Pons (tissue), 1 donor: ENCODE measurements at regions not wholly inside any gene's neighbourhood (a gene's known extent, or its start where the extent isn't known, plus 50 kb on each side); places are given as distances from the start of the nearest gene placed in this dataset.
"Not testable (repeated sequence)": the region's sequence is repeated elsewhere in the genome, so short reads cannot be mapped to it uniquely, and the experiment has no call there.

Source experiments
- DNase-seq: peaks from one replicate; pipeline ENCODE4 v3.0.0-alpha.2; 2016; ENCODE audit warnings: low spot score

- DNase-seq = no peak
Measured at GRCh38 chr20:11976966-11977365, 59.3 kb downstream of the BTBD3 start.

GRCh38 chr20:11978496-11978895, 60.8 kb downstream of the BTBD3 start:
- no peak for DNase-seq

GRCh38 chr20:11979306-11979990, 61.8 kb downstream of the BTBD3 start:
- no peak for DNase-seq

GRCh38 chr20:11980263-11980662, 62.6 kb downstream of the BTBD3 start:
- no peak for DNase-seq

GRCh38 chr20:11981366-11981947, 63.8 kb downstream of the BTBD3 start:
- no peak for DNase-seq

GRCh38 chr20:11982289-11982954, 64.7 kb downstream of the BTBD3 start:
- DNase-seq = no peak

GRCh38 chr20:11982955-11983470, 65.3 kb downstream of the BTBD3 start:
- no peak for DNase-seq

GRCh38 chr20:11986954-11987353, 69.3 kb downstream of the BTBD3 start:
- DNase-seq = no peak

- DNase-seq = no peak
Measured at GRCh38 chr20:11987526-11987925, 69.8 kb downstream of the BTBD3 start.

GRCh38 chr20:11989018-11989771, 71.5 kb downstream of the BTBD3 start:
- no peak for DNase-seq

GRCh38 chr20:11992426-11992825, 74.7 kb downstream of the BTBD3 start:
- peak; percentile 90 for DNase-seq

- no peak for DNase-seq
Measured at GRCh38 chr20:11993886-11994461, 76.3 kb downstream of the BTBD3 start.

- peak; percentile 95 for DNase-seq
Measured at GRCh38 chr20:11995805-11996567, 78.3 kb downstream of the BTBD3 start.

- DNase-seq = not testable (repeated sequence)
Measured at GRCh38 chr20:12004776-12005175, 87.1 kb downstream of the BTBD3 start.

GRCh38 chr20:12012241-12013222, 94.8 kb downstream of the BTBD3 start:
- peak; percentile 74 for DNase-seq

GRCh38 chr20:12014276-12014675, 96.6 kb downstream of the BTBD3 start:
- no peak for DNase-seq

- DNase-seq = no peak
Measured at GRCh38 chr20:12014736-12015135, 97.0 kb downstream of the BTBD3 start.

- no peak for DNase-seq
Measured at GRCh38 chr20:12016291-12016690, 98.6 kb downstream of the BTBD3 start.

- DNase-seq = no peak
Measured at GRCh38 chr20:12019715-12020114, 102.0 kb downstream of the BTBD3 start.

- DNase-seq = no peak
Measured at GRCh38 chr20:12020846-12021245, 103.2 kb downstream of the BTBD3 start.
